ENCODE measurements at regions not wholly inside any gene's neighbourhood (a gene's known extent, or its start where the extent isn't known, plus 50 kb on each side); places are given as distances from the start of the nearest gene placed in this dataset.
"Not testable (repeated sequence)": the region's sequence is repeated elsewhere in the genome, so short reads cannot be mapped to it uniquely, and the experiment has no call there.

GRCh38 chr14:106083082-106083481 is 556.7 kb downstream of the TMEM121 start:
- no peak for FAIRE-seq

- FAIRE-seq = no peak
Observed at GRCh38 chr14:106087837-106088236, 561.5 kb downstream of the TMEM121 start.

GRCh38 chr14:106088860-106089259 is 562.5 kb downstream of the TMEM121 start:
- FAIRE-seq = not testable (repeated sequence)

GRCh38 chr14:106094654-106095189 is 568.3 kb downstream of the TMEM121 start:
- FAIRE-seq = no peak

GRCh38 chr14:106107703-106108102 is 581.3 kb downstream of the TMEM121 start:
- no peak for FAIRE-seq

- no peak for FAIRE-seq
Observed at GRCh38 chr14:106109337-106109736, 583.0 kb downstream of the TMEM121 start.

- FAIRE-seq = no peak
Observed at GRCh38 chr14:106115401-106115800, 589.0 kb downstream of the TMEM121 start.

GRCh38 chr14:106116339-106116930 is 590.1 kb downstream of the TMEM121 start:
- FAIRE-seq = not testable (repeated sequence)

- FAIRE-seq = no peak
Observed at GRCh38 chr14:106120101-106120500, 593.7 kb downstream of the TMEM121 start.

GRCh38 chr14:106129274-106129673 is 602.9 kb downstream of the TMEM121 start:
- FAIRE-seq = no peak

- not testable (repeated sequence) for FAIRE-seq
Observed at GRCh38 chr14:106129904-106130661, 603.7 kb downstream of the TMEM121 start.

GRCh38 chr14:106133126-106133525 is 606.7 kb downstream of the TMEM121 start:
- not testable (repeated sequence) for FAIRE-seq

GRCh38 chr14:106134886-106135285 is 608.5 kb downstream of the TMEM121 start:
- no peak for FAIRE-seq

GRCh38 chr14:106141242-106142220 is 615.1 kb downstream of the TMEM121 start:
- no peak for FAIRE-seq

- FAIRE-seq = not testable (repeated sequence)
Observed at GRCh38 chr14:106145731-106146130, 619.3 kb downstream of the TMEM121 start.

- FAIRE-seq = not testable (repeated sequence)
Observed at GRCh38 chr14:106153362-106153955, 627.1 kb downstream of the TMEM121 start.

- FAIRE-seq = no peak
Observed at GRCh38 chr14:106163316-106163715, 636.9 kb downstream of the TMEM121 start.

- FAIRE-seq = not testable (repeated sequence)
Observed at GRCh38 chr14:106163812-106164211, 637.4 kb downstream of the TMEM121 start.

- FAIRE-seq = no peak
Observed at GRCh38 chr14:106166232-106166631, 639.8 kb downstream of the TMEM121 start.

GRCh38 chr14:106166650-106167204 is 640.3 kb downstream of the TMEM121 start:
- FAIRE-seq = no peak

- FAIRE-seq = not testable (repeated sequence)
Observed at GRCh38 chr14:106170163-106170658, 643.8 kb downstream of the TMEM121 start.

GRCh38 chr14:106174206-106174605 is 647.8 kb downstream of the TMEM121 start:
- FAIRE-seq = no peak
